Panc1 (cell line): ENCODE measurements at regions not wholly inside any gene's neighbourhood (a gene's known extent, or its start where the extent isn't known, plus 50 kb on each side); places are given as distances from the start of the nearest gene placed in this dataset.
"Not testable (repeated sequence)": the region's sequence is repeated elsewhere in the genome, so short reads cannot be mapped to it uniquely, and the experiment has no call there.

Source experiments
- ATAC-seq: fragments of 200-7000 bp; cut with Tn5 transposase; 2 replicates; pipeline ENCODE4 v1.9.1; 2020; ENCODE audit warnings: mild to moderate bottlenecking, moderate library complexity
- BruUV-seq: library from RNA; stranded (reverse); fragments of 400-500 nt; replicated peaks from 2 replicates; lab custom pipeline; 2021; lab: Mats Ljungman, UMichigan
- CTCF ChIA-PET: fragments of 300-600 bp; sonication (Branson Sonifier 250); formaldehyde crosslinking; loops from one replicate; lab custom pipeline; 2022; ENCODE audit warnings: antibody characterized with exemption; lab: Charles Lee
- POLR2A ChIA-PET: fragments of 300-600 bp; sonication (Branson Sonifier 250); formaldehyde crosslinking; loops from one replicate; lab custom pipeline; 2022; ENCODE audit warnings: antibody characterized with exemption; lab: Charles Lee
- DNase-seq: peaks from one replicate; pipeline ENCODE4 v3.0.0-alpha.2; 2010; ENCODE audit warnings: low read depth, low spot score
- H3K27ac ChIP-seq: 2 replicates; pipeline ENCODE4 v1.5.1; 2011; ENCODE audit warnings: mild to moderate bottlenecking, low read length, inconsistent platforms
- H3K27me3 ChIP-seq: fragments of 200-500 bp; sonication (Bioruptor generic); 2 replicates; pipeline ENCODE4 v1.6.0; 2014; ENCODE audit warnings: low read length, inconsistent platforms; ENCODE audit not compliant: control insufficient read depth, insufficient read depth
- H3K36me3 ChIP-seq: fragments of 200-500 bp; sonication (Bioruptor generic); 2 replicates; pipeline ENCODE4 v1.5.1; 2014; ENCODE audit warnings: inconsistent platforms, mild to moderate bottlenecking, low read length, moderate library complexity; ENCODE audit not compliant: control insufficient read depth, insufficient read depth
- H3K4me1 ChIP-seq: 2 replicates; pipeline ENCODE4 v1.5.1; 2011; ENCODE audit warnings: inconsistent platforms, mild to moderate bottlenecking, low read length, moderate library complexity; ENCODE audit not compliant: control insufficient read depth, insufficient read depth
- H3K4me3 ChIP-seq, 2 experiments: 2 replicates each; pipeline ENCODE4 v1.5.1; 2011 to 2012; ENCODE audit warnings: low read depth in 2 of 2, low read length in 2 of 2, mild to moderate bottlenecking in 2 of 2, inconsistent platforms in 1 of 2, moderate library complexity in 1 of 2
- H3K9me3 ChIP-seq: fragments of 200-500 bp; sonication (Bioruptor generic); 2 replicates; pipeline ENCODE4 v1.5.1; 2014; ENCODE audit warnings: low read depth, mild to moderate bottlenecking, inconsistent platforms, low read length, moderate library complexity; ENCODE audit not compliant: control insufficient read depth, insufficient read depth
- REST ChIP-seq, 2 experiments: IDR thresholded peaks; 2 replicates each; pipeline ENCODE4 v1.6.1; 2011 to 2012; ENCODE audit warnings: low read depth in 2 of 2, control low read depth in 1 of 2, low read length in 1 of 2, mild to moderate bottlenecking in 1 of 2, moderate library complexity in 1 of 2; ENCODE audit not compliant: insufficient read depth in 1 of 2
- in situ Hi-C: cut with HindIII; loops from 2 replicates; pipeline ENCODE4 v1.10.0; 2016; ENCODE audit warnings: low sequenced_read_pairs, low pct_unique_long_range_greater_than_20kb
- intact Hi-C: fragments of 100-400 bp; cut with micrococcal nuclease; formaldehyde crosslinking; loops from one replicate; pipeline ENCODE4 v1.10.0; 2022; ENCODE audit not compliant: unreplicated experiment

DNA sequence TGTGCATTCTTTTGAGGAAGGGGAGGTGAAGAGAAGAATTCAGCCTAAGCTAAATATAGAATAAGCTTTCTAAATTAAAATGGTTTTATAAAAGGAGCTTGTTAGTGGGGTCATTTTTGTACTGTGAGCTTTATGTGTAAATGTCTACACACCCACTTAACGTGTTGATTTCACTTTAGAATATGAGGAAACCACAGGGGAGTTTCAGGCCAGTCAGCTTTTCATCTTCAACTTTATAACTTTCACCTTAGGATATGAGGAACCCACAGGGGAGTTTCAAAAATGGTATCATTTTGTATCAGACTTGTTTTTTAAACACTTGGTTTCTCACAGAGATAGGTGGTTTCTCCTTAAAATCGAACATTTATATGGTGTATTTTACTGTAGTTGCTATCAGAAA is 120.7 kb upstream of the NIPA1 start:
- CTCF ChIA-PET, in situ Hi-C loops, H3K36me3 ChIP-seq, H3K27me3 ChIP-seq, H3K9me3 ChIP-seq, ATAC-seq, H3K4me1 ChIP-seq, DNase-seq, POLR2A ChIA-PET, intact Hi-C loops: not testable (repeated sequence)
- BruUV-seq, result TSS peak; percentile 86
- Histone ChIP-seq H3K4me3 (peak overlapping the region; percentile 49 to 59), H3K27ac (peak overlapping the region; percentile 81)

- H3K4me1 ChIP-seq, DNase-seq, H3K9me3 ChIP-seq, H3K27me3 ChIP-seq, POLR2A ChIA-PET, CTCF ChIA-PET, in situ Hi-C loops, H3K4me3 ChIP-seq, H3K27ac ChIP-seq, H3K36me3 ChIP-seq, ATAC-seq, BruUV-seq, intact Hi-C loops: not testable (repeated sequence)
Observed at GRCh38 chr15:22684786-22685185, 101.7 kb upstream of the NIPA1 start.

DNA sequence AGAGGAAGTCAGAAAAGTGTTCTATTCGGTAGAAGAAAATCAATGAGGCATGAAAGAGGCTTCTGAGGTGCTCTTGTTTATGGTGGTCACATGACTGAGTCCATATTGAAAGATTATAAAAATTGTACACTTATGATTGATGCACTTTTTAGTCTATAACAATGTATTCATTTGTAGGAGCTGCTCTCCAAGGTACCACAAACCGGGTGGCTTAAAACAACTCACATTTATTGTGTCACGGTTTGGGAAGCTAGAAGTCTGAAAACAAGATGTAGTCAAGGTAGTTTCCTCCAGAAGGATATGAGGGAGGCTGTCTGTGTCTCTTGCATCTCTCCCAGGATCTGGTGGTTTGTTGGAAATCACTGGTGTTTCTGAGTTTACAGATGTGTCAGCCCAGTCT is 86.6 kb upstream of the NIPA1 start:
- H3K27ac ChIP-seq, POLR2A ChIA-PET, H3K36me3 ChIP-seq, CTCF ChIA-PET, intact Hi-C loops, DNase-seq, H3K27me3 ChIP-seq, in situ Hi-C loops, H3K4me3 ChIP-seq, H3K4me1 ChIP-seq, ATAC-seq, H3K9me3 ChIP-seq, BruUV-seq: not testable (repeated sequence)
- TF ChIP-seq REST (IDR thresholded peaks at IDR 0.05; ENCODE audit: insufficient read depth in 1 of 2, low read depth in 2 of 2, low read length in 1 of 2), result peak; percentile 39 to 75; a peak in 2 of 4 replicates

GRCh38 chr15:22710831-22711341 is 75.6 kb upstream of the NIPA1 start:
- ATAC-seq, intact Hi-C loops, POLR2A ChIA-PET, H3K36me3 ChIP-seq, BruUV-seq, DNase-seq, in situ Hi-C loops, H3K9me3 ChIP-seq, H3K27ac ChIP-seq, H3K27me3 ChIP-seq, H3K4me1 ChIP-seq, H3K4me3 ChIP-seq: not testable (repeated sequence)
- CTCF ChIA-PET, result interaction anchor here (0.6 kb wide), 1 partner anchor 98 kb away, joined by 4 read pairs; no protein-coding TSS in a partner anchor

DNA sequence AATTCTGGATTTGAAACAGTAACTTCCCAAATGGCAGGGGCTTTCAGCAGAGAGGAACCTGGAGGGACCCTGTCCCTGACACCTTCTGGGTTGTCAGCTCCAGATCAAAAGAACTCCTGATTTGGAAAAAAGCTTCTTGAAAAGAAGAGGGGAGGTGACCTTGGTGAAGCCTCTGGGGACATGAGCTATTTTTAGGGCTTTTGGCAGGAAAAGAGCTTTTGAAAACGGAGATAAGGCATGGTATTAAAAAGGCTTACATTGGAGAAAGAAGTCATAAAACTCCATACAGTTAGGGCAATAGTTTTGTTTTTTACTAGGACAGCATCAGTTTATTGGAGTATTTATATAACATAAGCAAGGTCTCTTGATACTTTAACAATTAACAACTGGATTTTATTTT is 72.5 kb upstream of the NIPA1 start:
- CTCF ChIA-PET, H3K9me3 ChIP-seq, H3K4me3 ChIP-seq, ATAC-seq, BruUV-seq, POLR2A ChIA-PET, in situ Hi-C loops, DNase-seq, H3K27me3 ChIP-seq, H3K4me1 ChIP-seq, H3K27ac ChIP-seq, H3K36me3 ChIP-seq, intact Hi-C loops: not testable (repeated sequence)

DNA sequence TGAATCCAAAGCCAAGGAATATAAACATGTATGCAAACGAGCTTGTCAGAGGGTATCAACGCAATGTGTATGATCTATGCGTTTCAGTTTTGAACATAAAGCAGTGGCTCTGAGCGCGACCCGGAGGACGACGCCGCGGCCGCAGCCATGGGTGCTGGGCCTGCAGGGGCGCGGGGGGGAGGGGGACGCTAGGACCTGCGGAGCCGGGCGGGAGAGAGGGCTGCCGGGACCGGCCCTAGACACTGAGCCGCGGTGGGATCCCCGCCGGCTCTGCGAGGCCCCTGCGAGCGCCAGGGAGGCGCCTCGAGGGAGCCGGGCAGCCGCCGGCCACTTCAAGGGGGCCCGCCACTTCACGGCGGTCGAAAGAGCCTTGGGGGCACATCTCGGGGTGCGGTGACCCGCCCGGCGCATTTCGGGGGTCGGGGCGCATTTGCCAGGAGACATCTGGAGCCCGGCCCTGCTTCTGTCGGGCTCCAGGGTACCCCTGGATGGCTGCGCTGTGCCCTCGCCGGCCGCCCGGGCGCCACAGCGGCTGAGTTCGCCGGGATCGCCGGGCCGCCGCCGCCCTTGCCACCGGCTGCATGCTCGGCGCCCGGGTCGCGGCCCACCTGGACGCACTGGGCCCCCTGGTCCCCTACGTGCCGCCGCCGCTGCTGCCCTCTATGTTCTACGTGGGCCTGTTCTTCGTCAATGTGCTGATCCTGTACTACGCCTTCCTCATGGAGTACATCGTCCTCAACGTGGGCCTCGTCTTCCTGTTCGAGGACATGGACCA is 71.9 kb upstream of the NIPA1 start:
- DNase-seq, H3K9me3 ChIP-seq, in situ Hi-C loops, H3K4me1 ChIP-seq, H3K27ac ChIP-seq, BruUV-seq, H3K4me3 ChIP-seq, H3K27me3 ChIP-seq, POLR2A ChIA-PET, intact Hi-C loops, H3K36me3 ChIP-seq, CTCF ChIA-PET: not testable (repeated sequence)
- 0 out of 2 replicates have a peak, but pooled peaks have one; percentile 56 for ATAC-seq
